EL (cell line): ENCODE measurements at regions not wholly inside any gene's neighbourhood (a gene's known extent, or its start where the extent isn't known, plus 50 kb on each side); places are given as distances from the start of the nearest gene placed in this dataset.
"Not testable (repeated sequence)": the region's sequence is repeated elsewhere in the genome, so short reads cannot be mapped to it uniquely, and the experiment has no call there.

Experiments used
- DNase-seq: peaks from one replicate; pipeline ENCODE4 v3.0.0-alpha.2; 2016

GRCh38 chr19:27851002-27851481 lies 1361.9 kb downstream of the UQCRFS1 start:
- no peak for DNase-seq

- DNase-seq = no peak
These were observed 1366.0 kb downstream of the UQCRFS1 start for GRCh38 chr19:27846944-27847343.

- DNase-seq = no peak
These were observed 1368.7 kb downstream of the UQCRFS1 start for GRCh38 chr19:27844261-27844660.

GRCh38 chr19:27843861-27844260 lies 1369.1 kb downstream of the UQCRFS1 start:
- DNase-seq = no peak

GRCh38 chr19:27833031-27833430 lies 1379.9 kb downstream of the UQCRFS1 start:
- no peak for DNase-seq

GRCh38 chr19:27828829-27829228 lies 1384.1 kb downstream of the UQCRFS1 start:
- DNase-seq = no peak

GRCh38 chr19:27824108-27824507 lies 1388.8 kb downstream of the UQCRFS1 start:
- no peak for DNase-seq

- DNase-seq = no peak
These were observed 1390.6 kb downstream of the UQCRFS1 start for GRCh38 chr19:27822336-27822735.

- DNase-seq = no peak
These were observed 1391.4 kb downstream of the UQCRFS1 start for GRCh38 chr19:27821418-27822018.

GRCh38 chr19:27815985-27816384 lies 1397.0 kb downstream of the UQCRFS1 start:
- no peak for DNase-seq

- not testable (repeated sequence) for DNase-seq
These were observed 1398.1 kb downstream of the UQCRFS1 start for GRCh38 chr19:27814834-27815233.

- not testable (repeated sequence) for DNase-seq
These were observed 1398.7 kb downstream of the UQCRFS1 start for GRCh38 chr19:27814274-27814673.

- DNase-seq = no peak
These were observed 1406.4 kb downstream of the UQCRFS1 start for GRCh38 chr19:27806471-27807070.

- DNase-seq = no peak
These were observed 1407.1 kb downstream of the UQCRFS1 start for GRCh38 chr19:27805848-27806247.

- not testable (repeated sequence) for DNase-seq
These were observed 1410.7 kb downstream of the UQCRFS1 start for GRCh38 chr19:27802293-27802692.

- DNase-seq = no peak
These were observed 1416.4 kb downstream of the UQCRFS1 start for GRCh38 chr19:27796540-27796939.

GRCh38 chr19:27796073-27796472 lies 1416.9 kb downstream of the UQCRFS1 start:
- DNase-seq = no peak

- DNase-seq = no peak
These were observed 1417.6 kb downstream of the UQCRFS1 start for GRCh38 chr19:27795369-27795768.

GRCh38 chr19:27794494-27795042 lies 1418.4 kb downstream of the UQCRFS1 start:
- DNase-seq = peak; percentile 38

GRCh38 chr19:27793644-27794493 lies 1419.1 kb downstream of the UQCRFS1 start:
- DNase-seq = peak; percentile 94

- peak; percentile 86 for DNase-seq
These were observed 1419.8 kb downstream of the UQCRFS1 start for GRCh38 chr19:27793128-27793643.

- no peak for DNase-seq
These were observed 1420.3 kb downstream of the UQCRFS1 start for GRCh38 chr19:27792576-27793127.
